GM23338 (cell line): ENCODE measurements at regions not wholly inside any gene's neighbourhood (a gene's known extent, or its start where the extent isn't known, plus 50 kb on each side); places are given as distances from the start of the nearest gene placed in this dataset.

ENCODE experiments used
- ATAC-seq: fragments of 200-7000 bp; cut with Tn5 transposase; 3 replicates; pipeline ENCODE4 v1.9.1; 2020
- DNase-seq: peaks from one replicate; pipeline ENCODE4 v3.0.0-alpha.2; 2015; ENCODE audit warnings: low spot score
- H2AFZ ChIP-seq: fragments of 200-600 bp; sonication (generic); 2 replicates; pipeline ENCODE4 v1.8.0; 2016; ENCODE audit warnings: antibody characterized with exemption, mild to moderate bottlenecking, moderate library complexity
- H3F3A ChIP-seq: fragments of 200-600 bp; sonication (generic); replicated peaks from 2 replicates; pipeline ENCODE4 v1.8.0; 2017; ENCODE audit warnings: antibody characterized with exemption, mixed run types, low read depth
- H3K27ac ChIP-seq: fragments of 200-600 bp; sonication (generic); 2 replicates; pipeline ENCODE4 v1.6.1; 2016; ENCODE audit warnings: low read depth
- H3K27me3 ChIP-seq: fragments of 200-600 bp; sonication (generic); 2 replicates; pipeline ENCODE4 v1.8.0; 2016; ENCODE audit warnings: mild to moderate bottlenecking, mixed run types, moderate library complexity; ENCODE audit not compliant: insufficient read depth
- H3K36me3 ChIP-seq: fragments of 200-600 bp; sonication (generic); 2 replicates; pipeline ENCODE4 v1.8.0; 2016; ENCODE audit warnings: mild to moderate bottlenecking; ENCODE audit not compliant: insufficient read depth
- H3K4me1 ChIP-seq: fragments of 200-600 bp; sonication (generic); 2 replicates; pipeline ENCODE4 v1.8.0; 2016; ENCODE audit warnings: mild to moderate bottlenecking, moderate library complexity; ENCODE audit not compliant: insufficient read depth
- H3K4me2 ChIP-seq: fragments of 200-600 bp; sonication (generic); 2 replicates; pipeline ENCODE4 v1.7.1; 2017; ENCODE audit warnings: mixed run types
- H3K4me3 ChIP-seq: fragments of 200-600 bp; sonication (generic); 2 replicates; pipeline ENCODE4 v1.6.1; 2016; ENCODE audit warnings: mixed run types
- H3K79me2 ChIP-seq: fragments of 200-600 bp; sonication (generic); replicated peaks from 2 replicates; pipeline ENCODE4 v1.8.0; 2017; ENCODE audit warnings: mild to moderate bottlenecking; ENCODE audit not compliant: insufficient read depth
- H3K9me2 ChIP-seq: fragments of 200-600 bp; sonication (generic); 2 replicates; pipeline ENCODE4 v1.8.0; 2017; ENCODE audit not compliant: insufficient read depth
- H4K20me1 ChIP-seq: fragments of 200-600 bp; sonication (generic); replicated peaks from 2 replicates; pipeline ENCODE4 v1.8.0; 2017; ENCODE audit warnings: mild to moderate bottlenecking; ENCODE audit not compliant: insufficient read depth
- H3K27ac Mint-ChIP-seq: 2 replicates; pipeline ENCODE4 v1.8.0; 2020; ENCODE audit warnings: inconsistent platforms, mild to moderate bottlenecking, moderate library complexity, mixed read lengths
- H3K27me3 Mint-ChIP-seq: 3 replicates; pipeline ENCODE4 v1.8.0; 2022; ENCODE audit warnings: low read depth, mild to moderate bottlenecking, moderate library complexity, mixed read lengths, inconsistent platforms; ENCODE audit not compliant: insufficient read depth, poor library complexity
- H3K36me3 Mint-ChIP-seq: 3 replicates; pipeline ENCODE4 v1.8.0; 2021; ENCODE audit warnings: low read depth, mild to moderate bottlenecking, inconsistent platforms, moderate library complexity, mixed read lengths
- H3K4me1 Mint-ChIP-seq: 3 replicates; pipeline ENCODE4 v1.8.0; 2020; ENCODE audit warnings: mild to moderate bottlenecking, inconsistent platforms, mixed read lengths
- H3K4me3 Mint-ChIP-seq: 3 replicates; pipeline ENCODE4 v1.8.0; 2021; ENCODE audit warnings: moderate library complexity, mild to moderate bottlenecking, inconsistent platforms, mixed read lengths
- H3K9me3 Mint-ChIP-seq: 3 replicates; pipeline ENCODE4 v1.8.0; 2020; ENCODE audit warnings: moderate library complexity, mild to moderate bottlenecking, inconsistent platforms, mixed read lengths
- CREB1 ChIP-seq: fragments of 250-450 bp; sonication (Bioruptor Pico); IDR thresholded peaks from 2 replicates; pipeline ENCODE4 v1.5.0; 2020; ENCODE audit warnings: low read depth, mild to moderate bottlenecking, moderate library complexity
- CTCF ChIP-seq, 2 experiments: fragments of 200-600 bp in 1 of 2; sonication (generic) in 1 of 2; conservative IDR thresholded peaks; 2 replicates each; pipeline versions ENCODE4 v1.5.1 to v1.6.1; 2016 to 2017; ENCODE audit warnings: antibody characterized with exemption in 2 of 2, low read depth in 2 of 2, mild to moderate bottlenecking in 2 of 2, moderate library complexity in 1 of 2
- EZH2 ChIP-seq: fragments of 200-600 bp; sonication (generic); IDR thresholded peaks from one replicate; pipeline ENCODE4 v1.8.0; 2017; ENCODE audit warnings: antibody characterized with exemption, mild to moderate bottlenecking, low read depth; ENCODE audit not compliant: unreplicated experiment
- EZH2phosphoT487 ChIP-seq: fragments of 200-600 bp; sonication (generic); IDR thresholded peaks from one replicate; pipeline ENCODE4 v1.8.1; 2018; ENCODE audit warnings: antibody characterized with exemption; ENCODE audit not compliant: unreplicated experiment
- JUNB ChIP-seq: IDR thresholded peaks from one replicate; pipeline ENCODE4 v1.6.1; 2016; ENCODE audit warnings: antibody characterized with exemption; ENCODE audit not compliant: unreplicated experiment
- NANOG ChIP-seq: IDR thresholded peaks from 2 replicates; pipeline ENCODE4 v1.6.1; 2016; ENCODE audit warnings: antibody characterized with exemption, borderline replicate concordance
- POLR2AphosphoS5 ChIP-seq: IDR thresholded peaks from 2 replicates; pipeline ENCODE4 v1.6.1; 2016; ENCODE audit warnings: antibody characterized with exemption, low read depth
- REST ChIP-seq: IDR thresholded peaks from one replicate; pipeline ENCODE4 v1.6.1; 2018; ENCODE audit warnings: antibody characterized with exemption; ENCODE audit not compliant: unreplicated experiment
- STAT1 ChIP-seq: IDR thresholded peaks from one replicate; pipeline ENCODE4 v1.6.1; 2016; ENCODE audit warnings: antibody characterized with exemption; ENCODE audit not compliant: unreplicated experiment
- ZNF331 ChIP-seq: fragments of 250-450 bp; sonication (Bioruptor Pico); IDR thresholded peaks from 2 replicates; pipeline ENCODE4 v1.5.0; 2020; ENCODE audit warnings: low read depth, mild to moderate bottlenecking, moderate library complexity
- ZNF462 ChIP-seq: fragments of 250-450 bp; sonication (Bioruptor Pico); IDR thresholded peaks from 2 replicates; pipeline ENCODE4 v1.5.0; 2020; ENCODE audit warnings: mild to moderate bottlenecking, moderate library complexity

GRCh38 chr11:26834601-26835000 is 112.7 kb upstream of the SLC5A12 start:
- no peak overlapping the region for H3K4me3 Mint-ChIP-seq
- H3K4me3 ChIP-seq: no peak overlapping the region
- H3K9me3 Mint-ChIP-seq: no peaks in the 10 kb centered on the region
- no peak overlapping the region for H3K27ac ChIP-seq
- peaks cover 2% of the 10 kb centered on the region for H3K27me3 Mint-ChIP-seq
- no peaks in the 10 kb centered on the region for H3K27me3 ChIP-seq
- H2AFZ ChIP-seq: no peak overlapping the region
- no peaks in the 10 kb centered on the region for H4K20me1 ChIP-seq
- no peaks in the 10 kb centered on the region for H3F3A ChIP-seq
- H3K4me1 ChIP-seq: no peaks in the 10 kb centered on the region
- H3K27ac Mint-ChIP-seq: no peak overlapping the region
- H3K36me3 ChIP-seq: no peaks in the 10 kb centered on the region
- DNase-seq (no peak), ATAC-seq (no peak)
- no peaks in the 10 kb centered on the region for H3K79me2 ChIP-seq
- H3K9me2 ChIP-seq: 0 out of 2 replicates have a peak, but pooled peaks cover 2% of the 10 kb centered on the region
- H3K36me3 Mint-ChIP-seq: no peaks in the 10 kb centered on the region
- H3K4me1 Mint-ChIP-seq: no peaks in the 10 kb centered on the region
- H3K4me2 ChIP-seq: no peak overlapping the region
- TF ChIP-seq JUNB (no peak), CTCF (conservative IDR thresholded peaks at IDR 0.05; ENCODE audit: low read depth in 2 of 2) (no peak), POLR2AphosphoS5 (no peak), NANOG (no peak), ZNF331 (no peak), ZNF462 (no peak), CREB1 (CRISPR knock-in tag) (no peak), EZH2 (no peak), EZH2phosphoT487 (no peak), STAT1 (no peak), REST (no peak)
